ENCODE measurements at regions not wholly inside any gene's neighbourhood (a gene's known extent, or its start where the extent isn't known, plus 50 kb on each side); places are given as distances from the start of the nearest gene placed in this dataset.

DNA sequence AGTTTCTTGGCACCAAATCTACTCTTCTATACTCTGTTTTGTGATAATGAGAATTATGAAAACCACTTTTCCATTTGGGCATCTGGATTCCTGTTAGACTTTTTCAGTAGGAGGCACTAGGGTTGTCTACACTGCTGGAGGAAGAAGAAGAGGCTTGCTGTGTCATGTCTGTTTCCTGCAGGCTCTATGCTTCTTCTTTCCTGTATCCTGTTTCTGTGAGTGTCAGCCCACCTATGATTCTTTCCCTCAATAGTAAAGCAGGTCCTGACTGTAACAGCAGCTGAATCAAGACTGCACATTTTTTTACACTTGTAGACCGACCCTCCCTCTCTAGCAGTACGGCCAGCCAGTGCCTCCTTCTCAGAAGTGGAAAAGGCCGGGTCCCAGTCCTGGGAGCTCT is 603.9 kb downstream of the HDGFL1 start:
- TF ChIP-seq POLR2AphosphoS5 (IDR thresholded peaks at IDR 0.05; ENCODE audit: borderline replicate concordance, low read depth, low read length) = no peak
- no peak for TF ChIP-seq FOXP2 (optimal IDR thresholded peaks at IDR 0.05; ENCODE audit: control extremely low read depth, extremely low read length, insufficient read depth)
- no peak for TF ChIP-seq EZH2 (IDR thresholded peaks at IDR 0.05)
- Histone ChIP-seq H3K4me3 (no peak overlapping the region), H3K9me3 (ENCODE audit: low read depth, low read length) (no peaks in the 10 kb centered on the region; the same call in 1 of the 2 replicates), H3K36me3 (ENCODE audit: insufficient read depth, low read length) (no peaks in the 10 kb centered on the region), H3K9ac (ENCODE audit: insufficient read length) (no peak overlapping the region), H3K27ac (no peak overlapping the region)
- DNase-seq (ENCODE audit: low read depth, low spot score) = no peak

- Histone ChIP-seq H3K36me3 (ENCODE audit: insufficient read depth, low read length) (no peaks in the 10 kb centered on the region), H3K9ac (ENCODE audit: insufficient read length) (no peak overlapping the region), H3K4me3 (no peak overlapping the region), H3K9me3 (ENCODE audit: low read depth, low read length) (no peaks in the 10 kb centered on the region; the same call in 1 of the 2 replicates), H3K27ac (no peak overlapping the region)
- no peak for DNase-seq (ENCODE audit: low read depth, low spot score)
- no peak for TF ChIP-seq POLR2AphosphoS5 (IDR thresholded peaks at IDR 0.05; ENCODE audit: borderline replicate concordance, low read depth, low read length)
- TF ChIP-seq EZH2 (IDR thresholded peaks at IDR 0.05) = no peak
- no peak for TF ChIP-seq FOXP2 (optimal IDR thresholded peaks at IDR 0.05; ENCODE audit: control extremely low read depth, extremely low read length, insufficient read depth)
Measured at GRCh38 chr6:23174781-23175361, 605.5 kb downstream of the HDGFL1 start.

GRCh38 chr6:23175391-23175790 is 606.0 kb downstream of the HDGFL1 start:
- H3K27ac ChIP-seq = no peak overlapping the region
- no peak for TF ChIP-seq FOXP2 (optimal IDR thresholded peaks at IDR 0.05; ENCODE audit: control extremely low read depth, extremely low read length, insufficient read depth)
- no peak for TF ChIP-seq POLR2AphosphoS5 (IDR thresholded peaks at IDR 0.05; ENCODE audit: borderline replicate concordance, low read depth, low read length)
- no peak for TF ChIP-seq EZH2 (IDR thresholded peaks at IDR 0.05)
- H3K4me3 ChIP-seq = no peak overlapping the region
- H3K36me3 ChIP-seq (ENCODE audit: insufficient read depth, low read length) = no peaks in the 10 kb centered on the region
- no peaks in the 10 kb centered on the region; the same call in 1 of the 2 replicates for H3K9me3 ChIP-seq (ENCODE audit: low read depth, low read length)
- no peak overlapping the region for H3K9ac ChIP-seq (ENCODE audit: insufficient read length)
- DNase-seq (ENCODE audit: low read depth, low spot score) = no peak

- DNase-seq (ENCODE audit: low read depth, low spot score) = no peak
- no peak overlapping the region for H3K9ac ChIP-seq (ENCODE audit: insufficient read length)
- no peak for TF ChIP-seq EZH2 (IDR thresholded peaks at IDR 0.05)
- no peak for TF ChIP-seq POLR2AphosphoS5 (IDR thresholded peaks at IDR 0.05; ENCODE audit: borderline replicate concordance, low read depth, low read length)
- no peak for TF ChIP-seq FOXP2 (optimal IDR thresholded peaks at IDR 0.05; ENCODE audit: control extremely low read depth, extremely low read length, insufficient read depth)
- H3K4me3 ChIP-seq = no peak overlapping the region
- no peaks in the 10 kb centered on the region for H3K36me3 ChIP-seq (ENCODE audit: insufficient read depth, low read length)
- no peak overlapping the region for H3K27ac ChIP-seq
- H3K9me3 ChIP-seq (ENCODE audit: low read depth, low read length) = no peaks in the 10 kb centered on the region; the same call in 1 of the 2 replicates
Measured at GRCh38 chr6:23176471-23176870, 607.1 kb downstream of the HDGFL1 start.

GRCh38 chr6:23176883-23177282 is 607.5 kb downstream of the HDGFL1 start:
- 0 out of 2 replicates have a peak overlapping the region, but pooled peaks have one; percentile 7 for H3K4me3 ChIP-seq
- no peak overlapping the region for H3K27ac ChIP-seq
- TF ChIP-seq EZH2 (IDR thresholded peaks at IDR 0.05) = no peak
- TF ChIP-seq POLR2AphosphoS5 (IDR thresholded peaks at IDR 0.05; ENCODE audit: borderline replicate concordance, low read depth, low read length) = no peak
- TF ChIP-seq FOXP2 (optimal IDR thresholded peaks at IDR 0.05; ENCODE audit: control extremely low read depth, extremely low read length, insufficient read depth) = no peak
- no peaks in the 10 kb centered on the region; the same call in 1 of the 2 replicates for H3K9me3 ChIP-seq (ENCODE audit: low read depth, low read length)
- H3K36me3 ChIP-seq (ENCODE audit: insufficient read depth, low read length) = no peaks in the 10 kb centered on the region
- DNase-seq (ENCODE audit: low read depth, low spot score) = no peak
- H3K9ac ChIP-seq (ENCODE audit: insufficient read length) = no peak overlapping the region

DNA sequence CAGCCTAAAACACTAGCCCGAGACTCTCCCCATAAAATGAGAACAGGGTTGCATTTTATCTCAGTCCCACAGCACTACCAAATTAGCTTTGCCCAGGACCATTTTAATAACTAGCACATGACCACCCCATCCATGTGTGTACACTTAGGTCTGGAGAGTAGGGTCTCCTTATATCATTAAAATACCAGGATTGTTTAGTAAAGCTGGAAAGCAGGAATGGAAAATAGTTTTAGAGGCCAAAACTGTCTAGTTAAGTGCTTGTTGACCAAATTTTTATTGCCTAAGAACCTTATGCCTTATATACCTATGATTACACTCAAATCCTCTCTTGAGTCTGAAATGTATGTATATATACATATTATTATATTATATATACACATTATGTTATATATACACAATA is 608.4 kb downstream of the HDGFL1 start:
- TF ChIP-seq FOXP2 (optimal IDR thresholded peaks at IDR 0.05; ENCODE audit: control extremely low read depth, extremely low read length, insufficient read depth) = no peak
- no peak for DNase-seq (ENCODE audit: low read depth, low spot score)
- Histone ChIP-seq H3K4me3 (no peak overlapping the region), H3K36me3 (ENCODE audit: insufficient read depth, low read length) (no peaks in the 10 kb centered on the region), H3K9ac (ENCODE audit: insufficient read length) (no peak overlapping the region), H3K27ac (no peak overlapping the region), H3K9me3 (ENCODE audit: low read depth, low read length) (no peaks in the 10 kb centered on the region)

DNA sequence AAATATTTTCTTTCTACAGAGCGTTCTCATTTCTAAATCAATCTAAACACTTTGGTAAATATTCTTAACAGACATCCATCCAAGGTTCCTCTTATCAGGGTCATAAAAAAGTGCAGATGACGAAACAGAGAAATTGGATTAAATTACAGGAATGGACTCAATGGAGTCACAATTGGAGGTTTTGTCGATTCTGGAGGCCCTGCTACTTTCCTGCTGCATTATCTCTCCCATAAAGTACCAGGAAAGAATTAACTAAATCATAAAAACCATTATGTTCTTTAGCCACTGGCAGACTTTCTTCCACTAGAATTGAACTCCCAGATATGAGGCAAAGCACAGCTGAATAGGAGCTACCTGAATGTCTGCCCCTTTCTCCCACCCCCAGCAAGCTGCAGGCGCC is 610.6 kb downstream of the HDGFL1 start:
- Histone ChIP-seq H3K27ac (peak overlapping the region; percentile 93; the same call in 1 of the 2 replicates), H3K9me3 (ENCODE audit: low read depth, low read length) (no peaks in the 10 kb centered on the region), H3K9ac (ENCODE audit: insufficient read length) (no peak overlapping the region), H3K4me3 (peak overlapping the region; percentile 67), H3K36me3 (ENCODE audit: insufficient read depth, low read length) (no peaks in the 10 kb centered on the region)
- DNase-seq (ENCODE audit: low read depth, low spot score) = no peak
- TF ChIP-seq EZH2 (IDR thresholded peaks at IDR 0.05) (no peak), FOXP2 (optimal IDR thresholded peaks at IDR 0.05; ENCODE audit: control extremely low read depth, extremely low read length, insufficient read depth) (no peak), POLR2AphosphoS5 (IDR thresholded peaks at IDR 0.05; ENCODE audit: borderline replicate concordance, low read depth, low read length) (no peak)

DNA sequence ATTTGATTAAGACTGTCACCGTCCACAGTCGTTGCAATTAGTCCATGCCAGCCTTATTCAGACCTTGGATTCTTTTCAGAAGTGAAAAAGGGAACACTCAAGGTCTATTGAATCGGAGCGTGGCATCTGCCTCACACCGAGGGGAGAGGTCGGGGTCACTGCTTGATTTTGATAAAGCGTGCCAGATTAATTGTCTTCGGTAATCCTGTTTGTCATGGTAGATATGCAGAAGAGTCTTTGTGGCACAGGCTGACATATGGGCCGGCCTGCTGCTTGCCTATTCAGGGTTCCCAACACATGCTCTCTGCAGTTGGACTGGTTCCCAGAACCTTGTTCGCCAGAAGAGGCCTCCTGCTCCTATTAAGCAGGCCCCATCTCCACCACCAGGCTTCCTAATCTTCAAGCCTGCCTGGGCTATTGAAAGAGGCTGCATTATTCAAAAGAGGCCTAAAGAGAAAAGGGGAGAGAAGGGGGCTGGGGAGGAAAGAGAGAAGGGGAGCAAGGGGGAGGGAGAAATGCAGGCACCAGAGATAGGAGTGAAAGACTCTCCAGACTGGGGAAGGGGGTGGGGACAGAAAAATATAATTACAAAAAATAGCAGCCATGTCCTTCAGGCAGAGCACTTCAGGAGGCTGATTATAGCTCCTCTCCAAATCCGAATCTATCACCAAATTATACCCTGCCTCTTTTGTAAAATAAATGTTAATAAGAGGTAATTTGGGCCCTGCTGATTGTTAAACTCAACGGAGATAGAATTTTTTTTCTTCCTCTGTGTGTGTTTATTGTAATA is 611.3 kb downstream of the HDGFL1 start:
- no peaks in the 10 kb centered on the region for H3K9me3 ChIP-seq (ENCODE audit: low read depth, low read length)
- no peaks in the 10 kb centered on the region for H3K36me3 ChIP-seq (ENCODE audit: insufficient read depth, low read length)
- H3K9ac ChIP-seq (ENCODE audit: insufficient read length) = peak overlapping the region; percentile 2
- no peak for TF ChIP-seq EZH2 (IDR thresholded peaks at IDR 0.05)
- TF ChIP-seq POLR2AphosphoS5 (IDR thresholded peaks at IDR 0.05; ENCODE audit: borderline replicate concordance, low read depth, low read length) = peak; percentile 26; the same call in 1 of the 2 replicates
- TF ChIP-seq FOXP2 (optimal IDR thresholded peaks at IDR 0.05; ENCODE audit: control extremely low read depth, extremely low read length, insufficient read depth) = peak; percentile 90
- H3K27ac ChIP-seq = peak overlapping the region; percentile 93
- H3K4me3 ChIP-seq = peak overlapping the region; percentile 67
- peak; percentile 91 for DNase-seq (ENCODE audit: low read depth, low spot score)
